SU-DHL-6 (cell line): ENCODE measurements at regions not wholly inside any gene's neighbourhood (a gene's known extent, or its start where the extent isn't known, plus 50 kb on each side); places are given as distances from the start of the nearest gene placed in this dataset.

ENCODE experiments used
- H2AFZ ChIP-seq: fragments of 200-600 bp; sonication (generic); 2 replicates; pipeline ENCODE4 v1.6.1; 2014; ENCODE audit warnings: low read depth, mild to moderate bottlenecking, moderate library complexity, mixed read lengths, antibody characterized with exemption, low read length; ENCODE audit not compliant: severe bottlenecking
- H3F3A ChIP-seq: fragments of 200-600 bp; shearing (Covaris generic); 2 replicates; pipeline ENCODE4 v1.6.0; 2016; ENCODE audit warnings: antibody characterized with exemption, mild to moderate bottlenecking; ENCODE audit not compliant: insufficient read depth
- H3K27ac ChIP-seq: fragments of 200-600 bp; sonication (generic); 2 replicates; pipeline ENCODE4 v1.5.1; 2016; ENCODE audit warnings: low read depth, mild to moderate bottlenecking, low read length, moderate library complexity, mixed read lengths
- H3K27me3 ChIP-seq: fragments of 200-600 bp; sonication (generic), shearing (Covaris generic); 2 replicates; pipeline ENCODE4 v1.6.0; 2014; ENCODE audit warnings: mild to moderate bottlenecking, low read length
- H3K36me3 ChIP-seq: fragments of 200-600 bp; sonication (generic); 2 replicates; pipeline ENCODE4 v1.6.1; 2014; ENCODE audit warnings: mild to moderate bottlenecking, low read length, mixed read lengths
- H3K4me2 ChIP-seq: fragments of 300-600, 200-600 bp; shearing (Covaris generic), sonication (generic); 2 replicates; pipeline ENCODE4 v1.6.0; 2014; ENCODE audit warnings: low read length, low read depth, mild to moderate bottlenecking; ENCODE audit not compliant: poor library complexity, severe bottlenecking
- H3K4me3 ChIP-seq: fragments of 200-600 bp; sonication (generic); 2 replicates; pipeline ENCODE4 v1.5.1; 2014; ENCODE audit warnings: antibody characterized with exemption, low read length, mild to moderate bottlenecking, mixed read lengths; ENCODE audit not compliant: insufficient read depth, poor library complexity, severe bottlenecking
- H3K79me2 ChIP-seq: fragments of 200-600 bp; sonication (generic); 2 replicates; pipeline ENCODE4 v1.6.1; 2014; ENCODE audit warnings: mild to moderate bottlenecking, low read length, moderate library complexity; ENCODE audit not compliant: insufficient read depth
- H3K9ac ChIP-seq: fragments of 200-600 bp; sonication (generic); 2 replicates; pipeline ENCODE4 v1.7.0; 2014; ENCODE audit warnings: mild to moderate bottlenecking, low read length
- H3K9me2 ChIP-seq: fragments of 200-600 bp; sonication (generic); replicated peaks from 2 replicates; pipeline ENCODE4 v1.6.1; 2014; ENCODE audit warnings: low read length; ENCODE audit not compliant: insufficient read depth
- H3K9me3 ChIP-seq: fragments of 200-600 bp; sonication (generic); 2 replicates; pipeline ENCODE4 v1.6.1; 2014; ENCODE audit warnings: low read length, mixed read lengths; ENCODE audit not compliant: insufficient read depth
- H4K20me1 ChIP-seq: fragments of 200-600 bp; sonication (generic); 2 replicates; pipeline ENCODE4 v1.6.1; 2014; ENCODE audit warnings: low read depth, mild to moderate bottlenecking, antibody characterized with exemption, low read length, moderate library complexity, mixed read lengths
- EZH2phosphoT487 ChIP-seq: fragments of 200-600 bp; sonication (generic), shearing (Covaris generic); conservative IDR thresholded peaks from 2 replicates; pipeline ENCODE4 v1.6.1; 2018; ENCODE audit warnings: mild to moderate bottlenecking, antibody characterized with exemption, low read length, moderate library complexity, mixed read lengths
- TF ChIP-seq, protein P1 (sequence below): fragments of 200-600 bp; sonication (generic); IDR thresholded peaks from one replicate; pipeline ENCODE4 v1.5.1; 2017; ENCODE audit warnings: antibody characterized with exemption, mild to moderate bottlenecking, low read length, moderate library complexity; ENCODE audit not compliant: insufficient read depth, poor library complexity, severe bottlenecking

- Histone ChIP-seq H3K9me2 (no peaks in the 10 kb centered on the region), H2AFZ (no peak overlapping the region), H4K20me1 (no peaks in the 10 kb centered on the region), H3K79me2 (no peaks in the 10 kb centered on the region), H3K27ac (no peak overlapping the region), H3K36me3 (no peaks in the 10 kb centered on the region), H3K9ac (no peak overlapping the region), H3K9me3 (no peaks in the 10 kb centered on the region), H3K4me3 (no peak overlapping the region), H3K4me2 (no peak overlapping the region), H3F3A (no peaks in the 10 kb centered on the region), H3K27me3 (no peaks in the 10 kb centered on the region)
- TF ChIP-seq EZH2phosphoT487 = no peak
- TF ChIP-seq, protein P1, sequence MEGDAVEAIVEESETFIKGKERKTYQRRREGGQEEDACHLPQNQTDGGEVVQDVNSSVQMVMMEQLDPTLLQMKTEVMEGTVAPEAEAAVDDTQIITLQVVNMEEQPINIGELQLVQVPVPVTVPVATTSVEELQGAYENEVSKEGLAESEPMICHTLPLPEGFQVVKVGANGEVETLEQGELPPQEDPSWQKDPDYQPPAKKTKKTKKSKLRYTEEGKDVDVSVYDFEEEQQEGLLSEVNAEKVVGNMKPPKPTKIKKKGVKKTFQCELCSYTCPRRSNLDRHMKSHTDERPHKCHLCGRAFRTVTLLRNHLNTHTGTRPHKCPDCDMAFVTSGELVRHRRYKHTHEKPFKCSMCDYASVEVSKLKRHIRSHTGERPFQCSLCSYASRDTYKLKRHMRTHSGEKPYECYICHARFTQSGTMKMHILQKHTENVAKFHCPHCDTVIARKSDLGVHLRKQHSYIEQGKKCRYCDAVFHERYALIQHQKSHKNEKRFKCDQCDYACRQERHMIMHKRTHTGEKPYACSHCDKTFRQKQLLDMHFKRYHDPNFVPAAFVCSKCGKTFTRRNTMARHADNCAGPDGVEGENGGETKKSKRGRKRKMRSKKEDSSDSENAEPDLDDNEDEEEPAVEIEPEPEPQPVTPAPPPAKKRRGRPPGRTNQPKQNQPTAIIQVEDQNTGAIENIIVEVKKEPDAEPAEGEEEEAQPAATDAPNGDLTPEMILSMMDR = no peak
These were observed 325.8 kb downstream of the RPL10L start for GRCh38 chr14:46325777-46326176.

DNA sequence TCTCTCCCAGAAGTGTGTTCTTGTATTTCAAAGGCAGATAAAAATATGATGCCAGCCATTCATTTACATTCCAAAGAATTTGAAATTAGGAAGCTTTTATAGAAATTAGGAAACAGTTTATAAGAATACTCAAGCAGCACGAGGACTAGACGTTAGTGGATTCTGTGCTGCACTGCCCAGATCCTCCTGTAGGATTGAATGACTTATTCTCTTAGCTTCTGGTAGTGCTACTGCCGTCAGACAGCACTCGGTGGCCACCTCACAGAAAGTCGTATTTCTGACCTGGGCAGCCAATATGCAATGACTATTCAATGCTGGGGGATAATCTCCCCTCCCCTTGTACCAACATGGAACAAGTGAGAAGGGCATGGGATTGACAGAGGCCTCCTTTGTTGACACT lies 326.4 kb downstream of the RPL10L start:
- no peaks in the 10 kb centered on the region for H3F3A ChIP-seq
- H3K79me2 ChIP-seq = no peaks in the 10 kb centered on the region
- H3K9ac ChIP-seq = no peak overlapping the region
- no peaks in the 10 kb centered on the region for H3K27me3 ChIP-seq
- H3K36me3 ChIP-seq = no peaks in the 10 kb centered on the region
- no peak overlapping the region for H2AFZ ChIP-seq
- H3K9me2 ChIP-seq = no peaks in the 10 kb centered on the region
- no peaks in the 10 kb centered on the region for H4K20me1 ChIP-seq
- H3K4me3 ChIP-seq = no peak overlapping the region
- H3K9me3 ChIP-seq = no peaks in the 10 kb centered on the region
- H3K27ac ChIP-seq = no peak overlapping the region
- TF ChIP-seq EZH2phosphoT487 = no peak
- TF ChIP-seq, protein P1 = no peak
- no peak overlapping the region for H3K4me2 ChIP-seq

- Histone ChIP-seq H3K27ac (no peak overlapping the region), H3K9me2 (no peaks in the 10 kb centered on the region), H3K27me3 (no peaks in the 10 kb centered on the region), H3K4me3 (no peak overlapping the region), H3K36me3 (no peaks in the 10 kb centered on the region), H3K9me3 (no peaks in the 10 kb centered on the region), H2AFZ (no peak overlapping the region), H3K9ac (no peak overlapping the region), H3K4me2 (no peak overlapping the region), H4K20me1 (no peaks in the 10 kb centered on the region), H3F3A (no peaks in the 10 kb centered on the region), H3K79me2 (no peaks in the 10 kb centered on the region)
- TF ChIP-seq, protein P1 = no peak
- TF ChIP-seq EZH2phosphoT487 = no peak
These were observed 328.2 kb downstream of the RPL10L start for GRCh38 chr14:46323404-46323762.
